ENCODE measurements at regions not wholly inside any gene's neighbourhood (a gene's known extent, or its start where the extent isn't known, plus 50 kb on each side); places are given as distances from the start of the nearest gene placed in this dataset.

GRCh38 chr1:29883986-29884385 lies 647.7 kb downstream of the PTPRU start:
- H3K27me3 ChIP-seq, result no peaks in the 10 kb centered on the region
- TF ChIP-seq POLR2A (IDR thresholded peaks at IDR 0.05), result no peak
- TF ChIP-seq EP300 (IDR thresholded peaks at IDR 0.05), result no peak
- no peak for TF ChIP-seq CTCF (IDR thresholded peaks at IDR 0.05)
- 85 to 91% (median 90%) methylated on average over 12 of the region's 12 CpGs for WGBS, 3 donors
- DNase-seq, result no peak
- no peak overlapping the region for H3K27ac ChIP-seq
- no peaks in the 10 kb centered on the region for H3K36me3 ChIP-seq
- no peaks in the 10 kb centered on the region for H3K9me3 ChIP-seq
- H3K4me1 ChIP-seq (ENCODE audit: insufficient read depth), result no peaks in the 10 kb centered on the region
- no peak overlapping the region for H3K4me3 ChIP-seq
- intact Hi-C loops (cut with DNase I), result no loop called here

GRCh38 chr1:29883411-29883832 lies 647.1 kb downstream of the PTPRU start:
- Histone ChIP-seq H3K27me3 (no peaks in the 10 kb centered on the region), H3K4me1 (ENCODE audit: insufficient read depth) (no peaks in the 10 kb centered on the region), H3K4me3 (no peak overlapping the region), H3K27ac (no peak overlapping the region), H3K36me3 (no peaks in the 10 kb centered on the region), H3K9me3 (no peaks in the 10 kb centered on the region)
- no peak for DNase-seq
- intact Hi-C loops (cut with DNase I), result no loop called here
- WGBS, 3 donors, result 80 to 93% (median 84%) methylated on average over 4 of the region's 4 CpGs
- TF ChIP-seq CTCF (IDR thresholded peaks at IDR 0.05), result no peak
- no peak for TF ChIP-seq POLR2A (IDR thresholded peaks at IDR 0.05)
- no peak for TF ChIP-seq EP300 (IDR thresholded peaks at IDR 0.05)

- WGBS, 3 donors, result 59 to 86% (median 82%) methylated on average over 1 of the region's 1 CpG
- no peak for DNase-seq
- TF ChIP-seq EP300 (IDR thresholded peaks at IDR 0.05) (no peak), CTCF (IDR thresholded peaks at IDR 0.05) (no peak), POLR2A (IDR thresholded peaks at IDR 0.05) (no peak)
- Histone ChIP-seq H3K36me3 (no peaks in the 10 kb centered on the region), H3K27me3 (no peaks in the 10 kb centered on the region), H3K4me1 (ENCODE audit: insufficient read depth) (no peaks in the 10 kb centered on the region), H3K9me3 (no peaks in the 10 kb centered on the region), H3K4me3 (no peak overlapping the region), H3K27ac (no peak overlapping the region)
- intact Hi-C loops (cut with DNase I), result no loop called here
Observed at GRCh38 chr1:29880556-29880955, 644.2 kb downstream of the PTPRU start.

- no peak for DNase-seq
- H3K27ac ChIP-seq, result no peak overlapping the region
- no peaks in the 10 kb centered on the region for H3K36me3 ChIP-seq
- TF ChIP-seq CTCF (IDR thresholded peaks at IDR 0.05) (no peak), POLR2A (IDR thresholded peaks at IDR 0.05) (no peak), EP300 (IDR thresholded peaks at IDR 0.05) (no peak)
- WGBS, 3 donors, result 69 to 75% (median 71%) methylated on average over 8 of the region's 8 CpGs
- no peak overlapping the region for H3K4me3 ChIP-seq
- no peaks in the 10 kb centered on the region for H3K9me3 ChIP-seq
- no peaks in the 10 kb centered on the region for H3K4me1 ChIP-seq (ENCODE audit: insufficient read depth)
- intact Hi-C loops (cut with DNase I), result no loop called here
- H3K27me3 ChIP-seq, result no peaks in the 10 kb centered on the region
Observed at GRCh38 chr1:29879217-29879616, 642.9 kb downstream of the PTPRU start.

- H3K27ac ChIP-seq, result no peak overlapping the region
- H3K4me1 ChIP-seq (ENCODE audit: insufficient read depth), result no peaks in the 10 kb centered on the region
- no peaks in the 10 kb centered on the region for H3K9me3 ChIP-seq
- H3K36me3 ChIP-seq, result no peaks in the 10 kb centered on the region
- TF ChIP-seq EP300 (IDR thresholded peaks at IDR 0.05), result no peak
- no peak for TF ChIP-seq POLR2A (IDR thresholded peaks at IDR 0.05)
- TF ChIP-seq CTCF (IDR thresholded peaks at IDR 0.05), result no peak
- intact Hi-C loops (cut with DNase I), result no loop called here
- 88 to 97% (median 88%) methylated on average over 9 of the region's 9 CpGs for WGBS, 3 donors
- H3K4me3 ChIP-seq, result no peak overlapping the region
- no peaks in the 10 kb centered on the region for H3K27me3 ChIP-seq
- DNase-seq, result no peak
Observed at GRCh38 chr1:29878501-29878900, 642.2 kb downstream of the PTPRU start.

Data from ovary (tissue), 7 donors.